ENCODE measurements at regions not wholly inside any gene's neighbourhood (a gene's known extent, or its start where the extent isn't known, plus 50 kb on each side); places are given as distances from the start of the nearest gene placed in this dataset.
A peak's percentile ranks its signal among the peaks of the same experiment; 100 is the strongest.

GRCh38 chr20:10826111-10826510, 152.3 kb upstream of the JAG1 start:
- TF ChIP-seq CTCF (IDR thresholded peaks at IDR 0.05; ENCODE audit: low read depth, low read length): no peak
- no peak for DNase-seq (ENCODE audit: low read depth, low spot score)
- H3K4me3 ChIP-seq (ENCODE audit: low read depth, low read length): no peak overlapping the region
- in situ Hi-C loops (cut with HindIII; ENCODE audit: low sequenced_read_pairs): no loop called here

- no peak overlapping the region for H3K4me3 ChIP-seq (ENCODE audit: low read depth, low read length)
- no peak for DNase-seq (ENCODE audit: low read depth, low spot score)
- in situ Hi-C loops (cut with HindIII; ENCODE audit: low sequenced_read_pairs): no loop called here
- TF ChIP-seq CTCF (IDR thresholded peaks at IDR 0.05; ENCODE audit: low read depth, low read length): no peak
Measured at GRCh38 chr20:10828180-10828579, 154.4 kb upstream of the JAG1 start.

- H3K4me3 ChIP-seq (ENCODE audit: low read depth, low read length): no peak overlapping the region
- TF ChIP-seq CTCF (IDR thresholded peaks at IDR 0.05; ENCODE audit: low read depth, low read length): no peak
- in situ Hi-C loops (cut with HindIII; ENCODE audit: low sequenced_read_pairs): no loop called here
- no peak for DNase-seq (ENCODE audit: low read depth, low spot score)
Measured at GRCh38 chr20:10832141-10832540, 158.3 kb upstream of the JAG1 start.

- no peak for TF ChIP-seq CTCF (IDR thresholded peaks at IDR 0.05; ENCODE audit: low read depth, low read length)
Measured at GRCh38 chr20:10837901-10838300, 164.1 kb upstream of the JAG1 start.

GRCh38 chr20:10842116-10842515, 168.3 kb upstream of the JAG1 start:
- in situ Hi-C loops (cut with HindIII; ENCODE audit: low sequenced_read_pairs): no loop called here
- TF ChIP-seq CTCF (IDR thresholded peaks at IDR 0.05; ENCODE audit: low read depth, low read length): no peak
- DNase-seq (ENCODE audit: low read depth, low spot score): peak; percentile 8
- H3K4me3 ChIP-seq (ENCODE audit: low read depth, low read length): no peak overlapping the region

More at GRCh38 chr20:10837901-10838300, 164.1 kb upstream of the JAG1 start:
- in situ Hi-C loops (cut with HindIII; ENCODE audit: low sequenced_read_pairs): no loop called here
- DNase-seq (ENCODE audit: low read depth, low spot score): no peak
- H3K4me3 ChIP-seq (ENCODE audit: low read depth, low read length): no peak overlapping the region

GRCh38 chr20:10843146-10843711, 169.4 kb upstream of the JAG1 start:
- TF ChIP-seq CTCF (IDR thresholded peaks at IDR 0.05; ENCODE audit: low read depth, low read length): no peak
- DNase-seq (ENCODE audit: low read depth, low spot score): no peak
- in situ Hi-C loops (cut with HindIII; ENCODE audit: low sequenced_read_pairs): no loop called here
- H3K4me3 ChIP-seq (ENCODE audit: low read depth, low read length): no peak overlapping the region

- in situ Hi-C loops (cut with HindIII; ENCODE audit: low sequenced_read_pairs): no loop called here
- H3K4me3 ChIP-seq (ENCODE audit: low read depth, low read length): no peak overlapping the region
- TF ChIP-seq CTCF (IDR thresholded peaks at IDR 0.05; ENCODE audit: low read depth, low read length): no peak
- no peak for DNase-seq (ENCODE audit: low read depth, low spot score)
Measured at GRCh38 chr20:10846766-10847165, 173.0 kb upstream of the JAG1 start.

Data from astrocyte of the spinal cord (primary cell).